ENCODE measurements at regions not wholly inside any gene's neighbourhood (a gene's known extent, or its start where the extent isn't known, plus 50 kb on each side); places are given as distances from the start of the nearest gene placed in this dataset.

DNA sequence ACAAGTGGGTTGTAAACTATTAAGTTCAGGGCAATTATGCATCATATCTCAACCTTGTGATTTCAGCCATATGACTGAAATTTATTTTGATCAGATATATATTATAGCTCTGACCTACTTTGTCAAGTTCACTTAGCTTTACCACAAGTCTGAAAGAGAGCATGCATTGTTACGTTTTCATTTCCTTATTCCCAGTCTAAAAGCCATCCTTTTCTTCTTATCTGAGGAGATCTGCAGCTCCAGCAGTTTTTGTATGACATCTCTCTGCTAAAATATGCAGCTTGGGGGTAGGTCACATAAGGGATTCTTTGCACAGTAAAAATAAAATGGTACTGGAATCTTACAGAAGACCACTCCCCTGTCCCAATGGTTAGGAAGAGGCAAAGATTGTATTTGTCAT lies 1682.8 kb upstream of the FLRT2 start:
- TF ChIP-seq CTCF (IDR thresholded peaks at IDR 0.05) (no peak), POLR2A (IDR thresholded peaks at IDR 0.05) (no peak)

All from sigmoid colon (tissue), 3 donors.